ENCODE measurements at regions not wholly inside any gene's neighbourhood (a gene's known extent, or its start where the extent isn't known, plus 50 kb on each side); places are given as distances from the start of the nearest gene placed in this dataset.

- no peak for TF ChIP-seq CTCF (IDR thresholded peaks at IDR 0.05)
- TF ChIP-seq POLR2A (IDR thresholded peaks at IDR 0.05) = no peak
These were observed 672.9 kb upstream of the POM121L12 start for GRCh38 chr7:52362521-52362920.

Measured in body of pancreas (tissue), 4 donors.